ENCODE measurements at regions not wholly inside any gene's neighbourhood (a gene's known extent, or its start where the extent isn't known, plus 50 kb on each side); places are given as distances from the start of the nearest gene placed in this dataset.

DNA sequence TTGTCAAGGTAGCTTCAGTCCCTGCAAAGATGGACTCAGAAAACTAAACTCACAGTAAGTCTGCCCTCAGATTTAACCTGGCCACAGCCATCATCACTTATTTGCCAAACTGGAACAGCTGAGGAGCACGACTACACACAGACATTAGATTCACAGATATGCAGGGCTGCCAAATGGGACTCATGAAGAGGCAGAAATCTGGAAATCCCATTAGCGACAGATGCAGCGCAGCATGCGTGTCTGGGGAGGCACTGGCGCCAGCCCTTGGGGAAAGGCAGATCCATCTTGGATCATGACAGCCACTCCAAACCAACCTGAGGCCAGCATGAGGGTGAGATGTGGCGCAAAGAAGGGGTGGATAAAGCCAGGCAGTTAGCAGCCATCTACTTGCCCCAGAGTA lies 160.7 kb upstream of the TSC22D2 start:
- no peak overlapping the region for H3K4me2 ChIP-seq (ENCODE audit: control insufficient read depth, extremely low read depth, insufficient read depth, low read depth, low read length)
- no peak overlapping the region for H3K27ac ChIP-seq (ENCODE audit: control insufficient read depth, insufficient read depth, low read length)
- FAIRE-seq (no peak), DNase-seq (ENCODE audit: low read depth, low spot score) (no peak)
- H3K4me1 ChIP-seq (ENCODE audit: control insufficient read depth, extremely low read depth, insufficient read depth, low read length), result peaks cover 7% of the 10 kb centered on the region
- H3K9me1 ChIP-seq (ENCODE audit: control insufficient read depth, extremely low read depth, insufficient read depth, low read length), result no peaks in the 10 kb centered on the region
- TF ChIP-seq EZH2 (IDR thresholded peaks at IDR 0.05; ENCODE audit: low read length), result no peak
- TF ChIP-seq, protein P1, sequence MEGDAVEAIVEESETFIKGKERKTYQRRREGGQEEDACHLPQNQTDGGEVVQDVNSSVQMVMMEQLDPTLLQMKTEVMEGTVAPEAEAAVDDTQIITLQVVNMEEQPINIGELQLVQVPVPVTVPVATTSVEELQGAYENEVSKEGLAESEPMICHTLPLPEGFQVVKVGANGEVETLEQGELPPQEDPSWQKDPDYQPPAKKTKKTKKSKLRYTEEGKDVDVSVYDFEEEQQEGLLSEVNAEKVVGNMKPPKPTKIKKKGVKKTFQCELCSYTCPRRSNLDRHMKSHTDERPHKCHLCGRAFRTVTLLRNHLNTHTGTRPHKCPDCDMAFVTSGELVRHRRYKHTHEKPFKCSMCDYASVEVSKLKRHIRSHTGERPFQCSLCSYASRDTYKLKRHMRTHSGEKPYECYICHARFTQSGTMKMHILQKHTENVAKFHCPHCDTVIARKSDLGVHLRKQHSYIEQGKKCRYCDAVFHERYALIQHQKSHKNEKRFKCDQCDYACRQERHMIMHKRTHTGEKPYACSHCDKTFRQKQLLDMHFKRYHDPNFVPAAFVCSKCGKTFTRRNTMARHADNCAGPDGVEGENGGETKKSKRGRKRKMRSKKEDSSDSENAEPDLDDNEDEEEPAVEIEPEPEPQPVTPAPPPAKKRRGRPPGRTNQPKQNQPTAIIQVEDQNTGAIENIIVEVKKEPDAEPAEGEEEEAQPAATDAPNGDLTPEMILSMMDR (optimal IDR thresholded peaks at IDR 0.05 in 1 of 3, IDR thresholded peaks at IDR 0.05 in 1 of 3, conservative IDR thresholded peaks at IDR 0.05 in 1 of 3; ENCODE audit: extremely low read depth in 1 of 3, insufficient read depth in 2 of 3, low read length in 3 of 3), result no peak
- no peaks in the 10 kb centered on the region for H3K36me3 ChIP-seq (ENCODE audit: control insufficient read depth in 2 of 2, extremely low read depth in 1 of 2, insufficient read depth in 2 of 2, low read length in 2 of 2)
- H3K9me3 ChIP-seq (ENCODE audit: control insufficient read depth, low read depth, low read length), result no peaks in the 10 kb centered on the region
- no peaks in the 10 kb centered on the region for H3K79me2 ChIP-seq (ENCODE audit: control insufficient read depth, insufficient read depth, low read length)
- no peak overlapping the region for H2AFZ ChIP-seq (ENCODE audit: control insufficient read depth, low read length)
- H4K20me1 ChIP-seq (ENCODE audit: control insufficient read depth, extremely low read depth, insufficient read depth, low read length), result no peaks in the 10 kb centered on the region
- H3K9ac ChIP-seq (ENCODE audit: control insufficient read depth, extremely low read depth, insufficient read depth, low read length), result no peak overlapping the region
- no peak overlapping the region for H3K4me3 ChIP-seq (ENCODE audit: control insufficient read depth in 2 of 3, extremely low read depth in 1 of 3, insufficient read depth in 2 of 3, low read depth in 1 of 3, low read length in 3 of 3)
- no peaks in the 10 kb centered on the region for H3K27me3 ChIP-seq (ENCODE audit: control insufficient read depth, extremely low read depth, insufficient read depth, low read length)
- dilution Hi-C loops (cut with MboI; ENCODE audit: extremely low pct_ligation_motif_present, low sequenced_read_pairs), result loop anchor here (25.0 kb wide), 1 partner anchor 165 kb away; the partner anchor contains the start of gene TSC22D2

DNA sequence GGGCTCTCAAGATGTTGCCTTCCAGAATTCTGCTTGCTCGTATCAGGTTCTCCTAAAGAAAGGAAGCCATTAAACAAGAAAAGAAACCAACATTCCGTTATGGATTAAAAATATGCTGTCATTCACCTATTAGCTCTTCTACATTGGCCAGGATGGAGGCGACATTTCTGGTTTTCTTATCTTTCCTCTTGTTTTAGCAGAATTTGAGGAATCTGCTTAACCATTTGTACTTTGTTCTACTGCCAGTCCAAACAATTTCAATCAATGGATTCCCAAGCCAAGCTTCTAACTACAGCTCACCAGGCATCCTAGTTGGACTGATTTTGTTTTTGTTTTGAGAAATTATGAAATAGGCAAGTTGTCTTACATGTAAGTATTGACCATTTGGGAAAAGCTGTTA lies 164.6 kb upstream of the TSC22D2 start:
- H3K9ac ChIP-seq (ENCODE audit: control insufficient read depth, extremely low read depth, insufficient read depth, low read length), result no peak overlapping the region
- no peak for TF ChIP-seq EZH2 (IDR thresholded peaks at IDR 0.05; ENCODE audit: low read length)
- TF ChIP-seq, protein P1 (optimal IDR thresholded peaks at IDR 0.05 in 1 of 3, IDR thresholded peaks at IDR 0.05 in 1 of 3, conservative IDR thresholded peaks at IDR 0.05 in 1 of 3; ENCODE audit: extremely low read depth in 1 of 3, insufficient read depth in 2 of 3, low read length in 3 of 3), result no peak
- FAIRE-seq, result no peak
- H3K79me2 ChIP-seq (ENCODE audit: control insufficient read depth, insufficient read depth, low read length), result no peaks in the 10 kb centered on the region
- H3K4me2 ChIP-seq (ENCODE audit: control insufficient read depth, extremely low read depth, insufficient read depth, low read depth, low read length), result no peak overlapping the region
- DNase-seq (ENCODE audit: low read depth, low spot score), result no peak
- H3K36me3 ChIP-seq (ENCODE audit: control insufficient read depth in 2 of 2, extremely low read depth in 1 of 2, insufficient read depth in 2 of 2, low read length in 2 of 2), result no peaks in the 10 kb centered on the region
- H3K27ac ChIP-seq (ENCODE audit: control insufficient read depth, insufficient read depth, low read length), result no peak overlapping the region
- no peak overlapping the region for H3K4me3 ChIP-seq (ENCODE audit: control insufficient read depth in 2 of 3, extremely low read depth in 1 of 3, insufficient read depth in 2 of 3, low read depth in 1 of 3, low read length in 3 of 3)
- no peaks in the 10 kb centered on the region for H3K9me3 ChIP-seq (ENCODE audit: control insufficient read depth, low read depth, low read length)
- dilution Hi-C loops (cut with MboI; ENCODE audit: extremely low pct_ligation_motif_present, low sequenced_read_pairs), result loop anchor here (25.0 kb wide), 1 partner anchor 169 kb away; the partner anchor contains the start of gene TSC22D2
- no peaks in the 10 kb centered on the region for H3K27me3 ChIP-seq (ENCODE audit: control insufficient read depth, extremely low read depth, insufficient read depth, low read length)
- no peaks in the 10 kb centered on the region for H4K20me1 ChIP-seq (ENCODE audit: control insufficient read depth, extremely low read depth, insufficient read depth, low read length)
- no peak overlapping the region for H2AFZ ChIP-seq (ENCODE audit: control insufficient read depth, low read length)
- no peaks in the 10 kb centered on the region for H3K9me1 ChIP-seq (ENCODE audit: control insufficient read depth, extremely low read depth, insufficient read depth, low read length)
- peaks cover 12% of the 10 kb centered on the region for H3K4me1 ChIP-seq (ENCODE audit: control insufficient read depth, extremely low read depth, insufficient read depth, low read length)
